IMR-90 (cell line): ENCODE measurements at regions not wholly inside any gene's neighbourhood (a gene's known extent, or its start where the extent isn't known, plus 50 kb on each side); places are given as distances from the start of the nearest gene placed in this dataset.

Experiments used
- ATAC-seq: fragments of 200-7000 bp; cut with Tn5 transposase; 2 replicates; pipeline ENCODE4 v1.9.1; 2020; ENCODE audit warnings: low read depth, mild to moderate bottlenecking, moderate library complexity
- BruUV-seq: library from RNA; stranded (reverse); fragments of 400-500 nt; replicated peaks from 2 replicates; lab custom pipeline; 2021; lab: Mats Ljungman, UMichigan
- CTCF ChIA-PET: fragments of 300-600 bp; formaldehyde crosslinking; extraction: SDS; loops from one replicate; lab custom pipeline; 2021; ENCODE audit warnings: antibody characterized with exemption; lab: Yijun Ruan, JAX
- POLR2A ChIA-PET: fragments of 300-600 bp; sonication (Branson Sonifier 250); formaldehyde crosslinking; loops from one replicate; lab custom pipeline; 2022; ENCODE audit warnings: antibody characterized with exemption; ENCODE audit not compliant: unreplicated experiment; lab: Charles Lee
- DNase-seq: peaks from one replicate; pipeline ENCODE4 v3.0.0; 2013
- H2AFZ ChIP-seq: replicated peaks from 2 replicates; pipeline ENCODE3; 2013; ENCODE audit warnings: low read length, mild to moderate bottlenecking; ENCODE audit not compliant: poor library complexity
- H2AK5ac ChIP-seq: 2 replicates; pipeline ENCODE4 v1.6.1; 2013; ENCODE audit warnings: low read depth, low read length, inconsistent platforms
- H2AK9ac ChIP-seq: replicated peaks from 2 replicates; pipeline ENCODE3; 2013; ENCODE audit warnings: mild to moderate bottlenecking, low read depth, low read length, moderate library complexity; ENCODE audit not compliant: poor library complexity
- H2BK120ac ChIP-seq: 2 replicates; pipeline ENCODE4 v1.6.1; 2013; ENCODE audit warnings: low read depth, low read length, inconsistent platforms
- H2BK15ac ChIP-seq: 3 replicates; pipeline ENCODE4 v1.6.1; 2013; ENCODE audit warnings: low read depth, low read length, inconsistent platforms
- H2BK20ac ChIP-seq: 2 replicates; pipeline ENCODE4 v1.6.1; 2013; ENCODE audit warnings: low read depth, mild to moderate bottlenecking, inconsistent platforms, low read length, moderate library complexity
- H2BK5ac ChIP-seq: 2 replicates; pipeline ENCODE4 v1.6.1; 2013; ENCODE audit warnings: mild to moderate bottlenecking, low read depth, low read length, inconsistent platforms; ENCODE audit not compliant: poor library complexity, severe bottlenecking
- H3K14ac ChIP-seq: replicated peaks from 2 replicates; pipeline ENCODE4 v1.6.1; 2013; ENCODE audit warnings: low read depth, low read length, inconsistent platforms
- H3K18ac ChIP-seq: 2 replicates; pipeline ENCODE4 v1.6.1; 2013; ENCODE audit warnings: low read depth, low read length, control low read depth
- H3K23ac ChIP-seq: 2 replicates; pipeline ENCODE4 v1.6.1; 2013; ENCODE audit warnings: low read depth, low read length, inconsistent platforms
- H3K27ac ChIP-seq: 2 replicates; pipeline ENCODE4 v1.5.1; 2013; ENCODE audit warnings: mild to moderate bottlenecking, control low read depth, low read length; ENCODE audit not compliant: insufficient read depth
- H3K27me3 ChIP-seq: 2 replicates; pipeline ENCODE4 v1.6.1; 2013; ENCODE audit warnings: low read length; ENCODE audit not compliant: control insufficient read depth, insufficient read depth
- H3K36me3 ChIP-seq: 2 replicates; pipeline ENCODE4 v1.6.1; 2013; ENCODE audit warnings: low read length, mixed read lengths; ENCODE audit not compliant: control insufficient read depth, insufficient read depth
- H3K4ac ChIP-seq: 2 replicates; pipeline ENCODE4 v1.6.1; 2013; ENCODE audit warnings: low read depth, low read length, inconsistent platforms
- H3K4me1 ChIP-seq: 2 replicates; pipeline ENCODE4 v1.6.1; 2013; ENCODE audit warnings: low read length, mixed read lengths; ENCODE audit not compliant: control insufficient read depth, insufficient read depth
- H3K4me2 ChIP-seq: 2 replicates; pipeline ENCODE4 v1.6.1; 2013; ENCODE audit warnings: low read depth, mild to moderate bottlenecking, control low read depth, low read length, moderate library complexity
- H3K4me3 ChIP-seq: 2 replicates; pipeline ENCODE4 v1.5.1; 2013; ENCODE audit warnings: low read depth, mild to moderate bottlenecking, control low read depth, low read length, moderate library complexity; ENCODE audit not compliant: insufficient read depth
- H3K56ac ChIP-seq: 2 replicates; pipeline ENCODE4 v1.6.1; 2013; ENCODE audit warnings: low read length, inconsistent platforms; ENCODE audit not compliant: insufficient read depth; ENCODE audit errors: extremely low read depth
- H3K79me1 ChIP-seq, 2 experiments: 2 replicates each; pipeline ENCODE4 v1.6.1; 2013; ENCODE audit warnings: low read length in 2 of 2, inconsistent platforms in 1 of 2, low read depth in 1 of 2
- H3K9ac ChIP-seq: 2 replicates; pipeline ENCODE4 v1.6.1; 2013; ENCODE audit warnings: low read depth, low read length, control low read depth
- H3K9me1 ChIP-seq: 2 replicates; pipeline ENCODE4 v1.6.1; 2013; ENCODE audit warnings: low read length, inconsistent platforms; ENCODE audit not compliant: insufficient read depth
- H3K9me3 ChIP-seq: 2 replicates; pipeline ENCODE4 v1.6.1; 2013; ENCODE audit warnings: low read length; ENCODE audit not compliant: control insufficient read depth, insufficient read depth
- H4K20me1 ChIP-seq: 2 replicates; pipeline ENCODE4 v1.6.1; 2013; ENCODE audit warnings: low read length, inconsistent platforms; ENCODE audit not compliant: insufficient read depth
- H4K5ac ChIP-seq: 2 replicates; pipeline ENCODE4 v1.6.1; 2013; ENCODE audit warnings: mild to moderate bottlenecking, low read depth, low read length, control low read depth
- H4K8ac ChIP-seq, 2 experiments: 2 replicates each; pipeline ENCODE4 v1.6.1; 2013; ENCODE audit warnings: low read depth in 2 of 2, low read length in 2 of 2, control low read depth in 1 of 2, inconsistent platforms in 1 of 2
- H4K91ac ChIP-seq: 2 replicates; pipeline ENCODE4 v1.6.1; 2013; ENCODE audit warnings: low read depth, low read length, inconsistent platforms; ENCODE audit not compliant: insufficient read depth
- BHLHE40 ChIP-seq: fragments of 150-350 bp; IDR thresholded peaks from 2 replicates; pipeline ENCODE4 v1.6.1; 2016; ENCODE audit warnings: mild to moderate bottlenecking, low read depth, low read length
- CEBPB ChIP-seq: IDR thresholded peaks from 2 replicates; pipeline ENCODE4 v1.6.1; 2012; ENCODE audit warnings: low read depth, low read length, improper control_type of control experiment
- CHD1 ChIP-seq: IDR thresholded peaks from 2 replicates; pipeline ENCODE4 v1.6.1; 2012; ENCODE audit warnings: low read depth, low read length, improper control_type of control experiment
- FOS ChIP-seq: fragments of 150-350 bp; IDR thresholded peaks from 2 replicates; pipeline ENCODE4 v1.6.1; 2016; ENCODE audit warnings: low read depth, low read length
- MAFK ChIP-seq: IDR thresholded peaks from 2 replicates; pipeline ENCODE4 v1.6.1; 2012; ENCODE audit warnings: low read depth, low read length, improper control_type of control experiment
- MAZ ChIP-seq: IDR thresholded peaks from 2 replicates; pipeline ENCODE4 v1.6.1; 2012; ENCODE audit warnings: low read depth, mild to moderate bottlenecking, low read length, improper control_type of control experiment, moderate library complexity, borderline replicate concordance
- MXI1 ChIP-seq: IDR thresholded peaks from 2 replicates; pipeline ENCODE4 v1.6.1; 2012; ENCODE audit warnings: low read depth, mild to moderate bottlenecking, low read length, moderate library complexity, borderline replicate concordance
- NFE2L2 ChIP-seq: fragments of 150-350 bp; IDR thresholded peaks from 2 replicates; pipeline ENCODE4 v1.6.1; 2016; ENCODE audit warnings: low read depth, mild to moderate bottlenecking, low read length
- POLR2A ChIP-seq: IDR thresholded peaks from 2 replicates; pipeline ENCODE4 v1.6.1; 2012; ENCODE audit warnings: mild to moderate bottlenecking, low read depth, low read length
- RAD21 ChIP-seq: IDR thresholded peaks from 2 replicates; pipeline ENCODE4 v1.6.1; 2012; ENCODE audit warnings: low read length, improper control_type of control experiment
- RCOR1 ChIP-seq: IDR thresholded peaks from 2 replicates; pipeline ENCODE4 v1.6.1; 2012; ENCODE audit warnings: mild to moderate bottlenecking, low read length, improper control_type of control experiment; ENCODE audit not compliant: insufficient replicate concordance
- RFX5 ChIP-seq: IDR thresholded peaks from 2 replicates; pipeline ENCODE4 v1.8.0; 2012; ENCODE audit warnings: low read depth, mild to moderate bottlenecking, low read length, moderate library complexity
- SMC3 ChIP-seq: fragments of 150-350 bp; IDR thresholded peaks from 2 replicates; pipeline ENCODE4 v1.6.1; 2016; ENCODE audit warnings: low read depth, mild to moderate bottlenecking, antibody characterized with exemption, low read length, moderate library complexity
- WGBS, 2 experiments: methylation state at CpG; one replicate each; pipeline versions ENCODE4 v1.1.5 to v1.1.7; 2013; ENCODE audit warnings: missing lambda C conversion rate in 2 of 2; ENCODE audit not compliant: insufficient read length in 1 of 2; ENCODE audit errors: extremely low coverage in 2 of 2; 5-methylcytosine and 5-hydroxymethylcytosine counted together
- dilution Hi-C: fragments of 300-500 bp; cut with HindIII; formaldehyde crosslinking; loops from one replicate; pipeline ENCODE4 v1.14.3; 2018; ENCODE audit warnings: low sequenced_read_pairs; ENCODE audit not compliant: unreplicated experiment
- in situ Hi-C: fragments of 300-500 bp; cut with MboI; formaldehyde crosslinking; loops from 3 replicates; pipeline ENCODE4 v1.14.3; 2019; ENCODE audit warnings: low sequenced_read_pairs, inconsistent platforms, mixed read lengths
- intact Hi-C: fragments of 100-400 bp; cut with micrococcal nuclease; formaldehyde crosslinking; loops from 2 replicates; pipeline ENCODE4 v1.10.0; 2022
- TF ChIP-seq, protein P1 (sequence below): fragments of 150-350 bp; IDR thresholded peaks from 2 replicates; pipeline ENCODE4 v1.6.1; 2017; ENCODE audit warnings: mild to moderate bottlenecking, antibody characterized with exemption, low read length, low read depth
- TF ChIP-seq, protein P2 (sequence below): conservative IDR thresholded peaks from 2 replicates; pipeline ENCODE4 v1.5.1; 2012; ENCODE audit warnings: mild to moderate bottlenecking, low read depth, low read length, improper control_type of control experiment
- TF ChIP-seq, protein P3 (sequence below): fragments of 150-350 bp; IDR thresholded peaks from 2 replicates; pipeline ENCODE4 v1.6.1; 2016; ENCODE audit warnings: low read depth, mild to moderate bottlenecking, low read length, moderate library complexity, borderline replicate concordance

DNA sequence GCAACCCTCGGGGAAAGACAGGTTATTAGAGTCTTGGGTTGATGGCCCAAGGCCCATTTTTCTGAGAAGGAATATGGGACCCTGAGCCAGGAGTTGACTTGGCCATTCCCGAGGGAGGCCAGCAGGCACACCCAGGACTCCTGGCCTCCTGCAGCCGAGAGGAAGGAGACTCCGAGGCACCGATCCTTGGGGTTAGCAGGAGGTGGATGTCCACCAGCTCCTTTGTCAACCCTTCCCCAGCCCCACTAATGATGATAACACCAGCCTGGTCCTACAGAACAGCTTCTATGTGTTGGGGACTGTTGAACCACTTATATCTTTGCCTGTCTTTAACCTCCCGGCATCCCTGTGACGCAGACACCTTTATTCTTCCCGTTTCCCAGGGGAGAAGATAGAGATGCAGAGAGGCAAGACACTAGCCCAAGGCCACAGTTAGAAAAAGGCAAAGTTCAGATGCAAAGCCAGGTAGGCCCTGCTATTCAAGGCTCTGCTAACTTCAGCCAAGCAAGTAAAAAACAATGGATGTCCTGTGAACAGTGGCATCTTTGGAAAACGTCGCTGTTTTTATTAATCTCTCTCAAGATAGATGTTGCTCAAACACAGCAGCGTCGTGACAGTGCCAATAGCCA is 767.3 kb upstream of the TBX3 start:
- peak overlapping the region; percentile 40 for H2BK120ac ChIP-seq
- dilution Hi-C loops (no loop called here), intact Hi-C loops (no loop called here), in situ Hi-C loops (no loop called here)
- BruUV-seq = no TSS peak
- no peak overlapping the region for H4K8ac ChIP-seq
- peak overlapping the region; percentile 20; the same call in 1 of the 2 replicates for H2BK20ac ChIP-seq
- TF ChIP-seq RCOR1 = no peak
- no peak for TF ChIP-seq CHD1
- no peak for TF ChIP-seq NFE2L2
- no peak for TF ChIP-seq RAD21
- no peak for TF ChIP-seq POLR2A
- TF ChIP-seq, protein P1, sequence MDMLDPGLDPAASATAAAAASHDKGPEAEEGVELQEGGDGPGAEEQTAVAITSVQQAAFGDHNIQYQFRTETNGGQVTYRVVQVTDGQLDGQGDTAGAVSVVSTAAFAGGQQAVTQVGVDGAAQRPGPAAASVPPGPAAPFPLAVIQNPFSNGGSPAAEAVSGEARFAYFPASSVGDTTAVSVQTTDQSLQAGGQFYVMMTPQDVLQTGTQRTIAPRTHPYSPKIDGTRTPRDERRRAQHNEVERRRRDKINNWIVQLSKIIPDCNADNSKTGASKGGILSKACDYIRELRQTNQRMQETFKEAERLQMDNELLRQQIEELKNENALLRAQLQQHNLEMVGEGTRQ = no peak
- no peak for TF ChIP-seq RFX5
- TF ChIP-seq, protein P2, sequence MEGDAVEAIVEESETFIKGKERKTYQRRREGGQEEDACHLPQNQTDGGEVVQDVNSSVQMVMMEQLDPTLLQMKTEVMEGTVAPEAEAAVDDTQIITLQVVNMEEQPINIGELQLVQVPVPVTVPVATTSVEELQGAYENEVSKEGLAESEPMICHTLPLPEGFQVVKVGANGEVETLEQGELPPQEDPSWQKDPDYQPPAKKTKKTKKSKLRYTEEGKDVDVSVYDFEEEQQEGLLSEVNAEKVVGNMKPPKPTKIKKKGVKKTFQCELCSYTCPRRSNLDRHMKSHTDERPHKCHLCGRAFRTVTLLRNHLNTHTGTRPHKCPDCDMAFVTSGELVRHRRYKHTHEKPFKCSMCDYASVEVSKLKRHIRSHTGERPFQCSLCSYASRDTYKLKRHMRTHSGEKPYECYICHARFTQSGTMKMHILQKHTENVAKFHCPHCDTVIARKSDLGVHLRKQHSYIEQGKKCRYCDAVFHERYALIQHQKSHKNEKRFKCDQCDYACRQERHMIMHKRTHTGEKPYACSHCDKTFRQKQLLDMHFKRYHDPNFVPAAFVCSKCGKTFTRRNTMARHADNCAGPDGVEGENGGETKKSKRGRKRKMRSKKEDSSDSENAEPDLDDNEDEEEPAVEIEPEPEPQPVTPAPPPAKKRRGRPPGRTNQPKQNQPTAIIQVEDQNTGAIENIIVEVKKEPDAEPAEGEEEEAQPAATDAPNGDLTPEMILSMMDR = no peak
- no peak for TF ChIP-seq MAFK
- TF ChIP-seq, protein P3, sequence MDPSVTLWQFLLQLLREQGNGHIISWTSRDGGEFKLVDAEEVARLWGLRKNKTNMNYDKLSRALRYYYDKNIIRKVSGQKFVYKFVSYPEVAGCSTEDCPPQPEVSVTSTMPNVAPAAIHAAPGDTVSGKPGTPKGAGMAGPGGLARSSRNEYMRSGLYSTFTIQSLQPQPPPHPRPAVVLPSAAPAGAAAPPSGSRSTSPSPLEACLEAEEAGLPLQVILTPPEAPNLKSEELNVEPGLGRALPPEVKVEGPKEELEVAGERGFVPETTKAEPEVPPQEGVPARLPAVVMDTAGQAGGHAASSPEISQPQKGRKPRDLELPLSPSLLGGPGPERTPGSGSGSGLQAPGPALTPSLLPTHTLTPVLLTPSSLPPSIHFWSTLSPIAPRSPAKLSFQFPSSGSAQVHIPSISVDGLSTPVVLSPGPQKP = no peak
- no peak for TF ChIP-seq FOS
- TF ChIP-seq CEBPB = no peak
- TF ChIP-seq MAZ = no peak
- no peak for TF ChIP-seq SMC3
- no peak for TF ChIP-seq BHLHE40
- no peak for TF ChIP-seq MXI1
- no peak overlapping the region for H4K5ac ChIP-seq
- ChIA-PET CTCF (no interaction called here), POLR2A (no interaction called here)
- peak overlapping the region; percentile 86 for H2AFZ ChIP-seq
- no peaks in the 10 kb centered on the region for H3K4me1 ChIP-seq
- H3K79me1 ChIP-seq = no peaks in the 10 kb centered on the region
- no peaks in the 10 kb centered on the region for H3K9me1 ChIP-seq
- H2AK9ac ChIP-seq = peak overlapping the region; percentile 34
- H3K4me2 ChIP-seq = peak overlapping the region; percentile 71
- H4K91ac ChIP-seq = 0 out of 2 replicates have a peak overlapping the region, but pooled peaks have one; percentile 11
- no peak overlapping the region for H3K27ac ChIP-seq
- H2BK15ac ChIP-seq = no peak overlapping the region; the same call in 2 of the 3 replicates
- ATAC-seq = no peak
- peaks cover 4% of the 10 kb centered on the region; the same call in 1 of the 2 replicates for H3K27me3 ChIP-seq
- DNase-seq = no peak
- no peak overlapping the region for H2BK5ac ChIP-seq
- H3K36me3 ChIP-seq = no peaks in the 10 kb centered on the region
- H3K56ac ChIP-seq = no peak overlapping the region
- 6% methylated on average over 2 of the region's 12 CpGs; no CpG with 5 or more reads in 1 of the 2 experiments for WGBS, 2 experiments
- no peaks in the 10 kb centered on the region for H4K20me1 ChIP-seq
- H3K9ac ChIP-seq = no peak overlapping the region
- H3K18ac ChIP-seq = no peak overlapping the region
- peak overlapping the region; percentile 30 for H3K4me3 ChIP-seq
- peak overlapping the region; percentile 52; the same call in 1 of the 2 replicates for H3K23ac ChIP-seq
- no peaks in the 10 kb centered on the region for H3K9me3 ChIP-seq
- H3K14ac ChIP-seq = no peak overlapping the region
- 0 out of 2 replicates have a peak overlapping the region, but pooled peaks have one; percentile 4 for H2AK5ac ChIP-seq
- H3K4ac ChIP-seq = no peak overlapping the region; the same call in 1 of the 2 replicates
